Endometrium (tissue), 2 donors: ENCODE measurements at regions not wholly inside any gene's neighbourhood (a gene's known extent, or its start where the extent isn't known, plus 50 kb on each side); places are given as distances from the start of the nearest gene placed in this dataset.

ENCODE experiments used
- FAIRE-seq: peaks from 2 replicates; lab custom pipeline; 2012; peaks lifted over from hg19 to GRCh38; lab: Jason Lieb, UNC
- donor health status: control.
- donor health status: control.

DNA sequence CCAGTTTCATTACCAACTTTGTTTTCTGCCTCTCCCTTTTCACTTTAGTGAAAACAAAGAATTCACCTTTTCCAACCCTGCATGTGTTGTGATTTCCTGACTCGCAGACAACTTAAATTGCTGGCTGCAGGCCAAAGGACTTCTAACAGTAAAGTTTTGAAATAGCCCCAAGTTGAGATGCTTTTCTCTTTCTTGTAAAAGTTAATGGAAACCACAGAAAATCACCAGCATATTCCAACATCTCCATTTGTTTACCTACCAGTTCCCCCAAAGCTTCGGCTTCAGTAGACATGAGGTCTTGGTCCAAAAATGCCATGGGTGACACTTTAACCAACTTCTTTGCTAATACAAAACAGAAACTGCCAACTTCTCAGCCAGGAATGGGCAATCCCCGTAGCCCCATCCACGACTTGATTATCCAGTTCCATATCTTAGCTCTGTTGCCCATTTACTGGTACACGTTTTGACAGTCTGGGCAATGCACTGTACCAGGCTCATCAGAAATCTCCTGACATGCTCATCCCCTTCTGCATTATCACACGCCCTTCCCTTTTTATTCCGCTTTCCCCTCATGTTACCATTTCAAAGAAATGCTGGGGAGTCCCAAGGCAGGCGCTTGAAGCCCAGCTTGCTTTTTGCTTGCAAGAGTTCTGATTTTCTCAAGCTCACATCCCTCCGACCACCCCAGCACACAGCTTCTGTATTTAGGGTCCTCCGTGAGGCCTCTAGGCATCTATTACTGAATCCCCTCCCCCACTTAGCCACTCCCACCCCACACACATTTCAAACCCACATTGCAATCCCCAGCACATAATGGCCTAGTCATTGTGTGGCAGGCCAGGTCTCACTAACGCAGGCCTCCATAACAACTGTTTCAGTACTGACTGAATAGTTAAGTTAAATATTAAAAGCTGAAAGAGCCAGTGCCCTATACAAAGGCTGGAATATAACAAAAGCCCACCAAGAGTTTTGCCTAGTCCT, 137.9 kb upstream of the S100G start:
- no peak for FAIRE-seq

DNA sequence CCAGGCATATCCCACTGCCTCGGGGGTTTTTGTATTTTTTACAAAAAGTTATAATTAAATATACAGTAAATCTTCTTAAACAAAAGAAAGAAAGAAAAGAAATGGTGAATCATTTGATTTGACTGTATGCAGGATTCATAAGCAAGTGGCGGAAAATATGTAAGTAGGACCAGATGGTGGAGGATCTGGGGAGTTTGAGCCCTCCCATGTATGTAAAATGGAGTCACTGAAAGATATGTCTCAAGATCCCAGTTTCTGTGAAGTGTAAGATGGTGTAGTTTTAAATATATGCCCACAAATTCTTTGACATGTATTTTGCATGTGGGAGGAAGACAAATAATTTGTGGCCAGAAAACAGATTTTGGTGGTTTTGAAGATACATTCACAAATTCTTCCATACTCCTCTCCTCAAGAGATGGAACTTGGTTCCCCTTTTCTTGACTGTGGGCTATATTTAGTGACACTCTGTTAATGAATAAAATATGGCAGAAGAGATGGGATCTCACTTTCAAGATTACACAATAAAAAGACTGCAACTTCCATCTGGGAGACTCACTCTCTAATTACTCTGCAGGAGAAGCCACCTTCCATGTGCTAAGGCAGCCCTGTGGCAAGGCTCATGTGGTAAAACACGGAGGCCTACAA, 133.6 kb upstream of the S100G start:
- FAIRE-seq, result no peak

- no peak for FAIRE-seq
Measured at GRCh38 chrX:16517039-16517605, 132.8 kb upstream of the S100G start.

- FAIRE-seq, result no peak
Measured at GRCh38 chrX:16518131-16518530, 131.8 kb upstream of the S100G start.

GRCh38 chrX:16524316-16524715, 125.6 kb upstream of the S100G start:
- no peak for FAIRE-seq

GRCh38 chrX:16526003-16526402, 124.0 kb upstream of the S100G start:
- no peak for FAIRE-seq

GRCh38 chrX:16528620-16529019, 121.3 kb upstream of the S100G start:
- FAIRE-seq, result no peak
